Left lung (tissue), 4 donors: ENCODE measurements at regions not wholly inside any gene's neighbourhood (a gene's known extent, or its start where the extent isn't known, plus 50 kb on each side); places are given as distances from the start of the nearest gene placed in this dataset.

Source experiments
- ATAC-seq: fragments of 200-7000 bp; cut with Tn5 transposase; one replicate; pipeline ENCODE4 v1.9.1; 2020; ENCODE audit warnings: moderate library complexity
- DNase-seq, 4 donors: peaks; one replicate each; pipeline ENCODE4 v3.0.0-alpha.2; 2013 to 2020
- H3K27ac ChIP-seq, 2 donors: fragments of 200-600 bp; sonication (generic) in 1 of 2; one replicate each; pipeline versions ENCODE4 v1.5.0 to v1.8.0; 2020 to 2021
- H3K27me3 ChIP-seq, 2 donors: fragments of 200-600 bp; sonication (generic) in 1 of 2; one replicate each; pipeline versions ENCODE4 v1.5.0 to v1.8.0; 2020 to 2021
- H3K36me3 ChIP-seq, 2 donors: fragments of 200-600 bp; sonication (generic) in 1 of 2; one replicate each; pipeline versions ENCODE4 v1.5.0 to v1.8.0; 2020 to 2021
- H3K4me1 ChIP-seq, 2 donors: fragments of 200-600 bp; one replicate each; pipeline ENCODE4 v1.8.0; 2021
- H3K4me3 ChIP-seq, 2 donors: fragments of 200-600 bp; sonication (generic) in 1 of 2; one replicate each; pipeline versions ENCODE4 v1.5.0 to v1.8.0; 2020 to 2021; ENCODE audit warnings: mild to moderate bottlenecking in 1 of 2
- H3K9me3 ChIP-seq, 2 donors: fragments of 200-600 bp; sonication (generic) in 1 of 2; one replicate each; pipeline versions ENCODE4 v1.5.0 to v1.8.0; 2020 to 2021
- intact Hi-C, 2 donors: fragments of 100-400 bp; cut with DNase I; formaldehyde crosslinking; loops; one replicate each; pipeline versions ENCODE4 v1.11.2 to v1.14.2; 2022
- microRNA-seq, 2 donors: library from miRNA; unstranded; fragments of <30 nt; microRNA quantifications; one replicate each; pipeline ENCODE4, GENCODE V29; 2019
- TF ChIP-seq, protein P1 (sequence below), 2 donors: fragments of 200-600 bp; sonication (generic) in 1 of 2; IDR thresholded peaks; one replicate each; pipeline versions ENCODE4 v1.5.0 to v1.8.0; 2021; ENCODE audit warnings: antibody characterized with exemption in 2 of 2
- donor health status: DM: no; HTN: yes; CAD: no.
- donor health status: DM: no; HTN: no; CAD: no.

- DNase-seq (no peak), ATAC-seq (no peak)
- H3K4me1 ChIP-seq = peaks cover 0 to 3% of the 10 kb centered on the region in 2 donors
- no peak overlapping the region for H3K27ac ChIP-seq
- H3K9me3 ChIP-seq = no peaks in the 10 kb centered on the region
- TF ChIP-seq, protein P1, sequence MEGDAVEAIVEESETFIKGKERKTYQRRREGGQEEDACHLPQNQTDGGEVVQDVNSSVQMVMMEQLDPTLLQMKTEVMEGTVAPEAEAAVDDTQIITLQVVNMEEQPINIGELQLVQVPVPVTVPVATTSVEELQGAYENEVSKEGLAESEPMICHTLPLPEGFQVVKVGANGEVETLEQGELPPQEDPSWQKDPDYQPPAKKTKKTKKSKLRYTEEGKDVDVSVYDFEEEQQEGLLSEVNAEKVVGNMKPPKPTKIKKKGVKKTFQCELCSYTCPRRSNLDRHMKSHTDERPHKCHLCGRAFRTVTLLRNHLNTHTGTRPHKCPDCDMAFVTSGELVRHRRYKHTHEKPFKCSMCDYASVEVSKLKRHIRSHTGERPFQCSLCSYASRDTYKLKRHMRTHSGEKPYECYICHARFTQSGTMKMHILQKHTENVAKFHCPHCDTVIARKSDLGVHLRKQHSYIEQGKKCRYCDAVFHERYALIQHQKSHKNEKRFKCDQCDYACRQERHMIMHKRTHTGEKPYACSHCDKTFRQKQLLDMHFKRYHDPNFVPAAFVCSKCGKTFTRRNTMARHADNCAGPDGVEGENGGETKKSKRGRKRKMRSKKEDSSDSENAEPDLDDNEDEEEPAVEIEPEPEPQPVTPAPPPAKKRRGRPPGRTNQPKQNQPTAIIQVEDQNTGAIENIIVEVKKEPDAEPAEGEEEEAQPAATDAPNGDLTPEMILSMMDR (IDR thresholded peaks at IDR 0.05) = no peak
- intact Hi-C loops = no loop called here
- no peaks in the 10 kb centered on the region for H3K36me3 ChIP-seq
- no peaks in the 10 kb centered on the region for H3K27me3 ChIP-seq
- no peak overlapping the region for H3K4me3 ChIP-seq
These were observed 70.4 kb upstream of the SKOR2 start for GRCh38 chr18:47321815-47322214.

GRCh38 chr18:47317824-47318508 is 66.5 kb upstream of the SKOR2 start:
- DNase-seq = peak in 1 of 4 donors; percentile 1
- Histone ChIP-seq H3K4me3 (no peak overlapping the region), H3K4me1 (peaks cover 0 to 3% of the 10 kb centered on the region in 2 donors), H3K9me3 (no peaks in the 10 kb centered on the region), H3K27me3 (peaks cover 0 to 6% of the 10 kb centered on the region in 2 donors), H3K27ac (no peak overlapping the region), H3K36me3 (no peaks in the 10 kb centered on the region)
- TF ChIP-seq, protein P1 (IDR thresholded peaks at IDR 0.05) = no peak
- intact Hi-C loops = no loop called here
- ATAC-seq = peak; percentile 92

GRCh38 chr18:47316924-47317323 is 65.5 kb upstream of the SKOR2 start:
- Histone ChIP-seq H3K36me3 (no peaks in the 10 kb centered on the region), H3K4me3 (no peak overlapping the region), H3K27me3 (peaks cover 0 to 6% of the 10 kb centered on the region in 2 donors), H3K9me3 (no peaks in the 10 kb centered on the region), H3K4me1 (peaks cover 0 to 3% of the 10 kb centered on the region in 2 donors), H3K27ac (no peak overlapping the region)
- intact Hi-C loops = no loop called here
- no peak for DNase-seq
- TF ChIP-seq, protein P1 (IDR thresholded peaks at IDR 0.05) = no peak
- no peak for ATAC-seq

GRCh38 chr18:47313901-47314300 is 62.4 kb upstream of the SKOR2 start:
- intact Hi-C loops = no loop called here
- peak in 1 of 4 donors; percentile 61 for DNase-seq
- H3K4me1 ChIP-seq = peaks cover 0 to 3% of the 10 kb centered on the region in 2 donors
- H3K9me3 ChIP-seq = peaks cover 0 to 2% of the 10 kb centered on the region in 2 donors
- no peak for ATAC-seq
- TF ChIP-seq, protein P1 (IDR thresholded peaks at IDR 0.05) = no peak
- peaks cover 0 to 11% of the 10 kb centered on the region in 2 donors for H3K27me3 ChIP-seq
- no peak overlapping the region for H3K27ac ChIP-seq
- no peaks in the 10 kb centered on the region for H3K36me3 ChIP-seq
- H3K4me3 ChIP-seq = no peak overlapping the region

DNA sequence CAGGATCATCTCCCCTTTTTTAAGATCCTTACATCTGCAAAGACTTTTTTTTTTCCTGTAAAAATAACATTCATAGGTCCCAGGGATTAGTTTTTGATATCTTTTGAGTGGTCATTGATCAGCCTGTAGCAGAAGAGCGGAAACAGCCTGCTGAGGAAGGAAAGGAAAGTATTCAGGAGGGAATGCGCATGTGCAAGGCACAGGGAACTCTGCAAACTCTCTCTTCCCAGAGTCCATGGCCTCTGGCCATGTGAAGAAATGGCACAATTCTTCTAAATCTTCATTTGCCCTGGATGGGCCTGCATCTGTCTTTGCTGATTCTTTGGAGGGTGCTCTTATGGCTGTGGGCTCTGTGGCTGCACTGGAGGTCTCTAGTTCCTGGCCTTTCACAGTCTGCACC is 60.1 kb upstream of the SKOR2 start:
- no peaks in the 10 kb centered on the region for H3K36me3 ChIP-seq
- peaks cover 0 to 14% of the 10 kb centered on the region in 2 donors for H3K27me3 ChIP-seq
- TF ChIP-seq, protein P1 (IDR thresholded peaks at IDR 0.05) = no peak
- no peak overlapping the region for H3K27ac ChIP-seq
- ATAC-seq (no peak), DNase-seq (no peak)
- no peaks in the 10 kb centered on the region for H3K4me1 ChIP-seq
- peaks cover 0 to 2% of the 10 kb centered on the region in 2 donors for H3K9me3 ChIP-seq
- intact Hi-C loops = no loop called here
- no peak overlapping the region for H3K4me3 ChIP-seq

Small RNA genes in the stretch of these regions (microRNA-seq; reads per million reads assigned to microRNA genes)
- 0 reads per million in 2 donors for gene MIR4527
